ENCODE measurements at regions not wholly inside any gene's neighbourhood (a gene's known extent, or its start where the extent isn't known, plus 50 kb on each side); places are given as distances from the start of the nearest gene placed in this dataset.

DNA sequence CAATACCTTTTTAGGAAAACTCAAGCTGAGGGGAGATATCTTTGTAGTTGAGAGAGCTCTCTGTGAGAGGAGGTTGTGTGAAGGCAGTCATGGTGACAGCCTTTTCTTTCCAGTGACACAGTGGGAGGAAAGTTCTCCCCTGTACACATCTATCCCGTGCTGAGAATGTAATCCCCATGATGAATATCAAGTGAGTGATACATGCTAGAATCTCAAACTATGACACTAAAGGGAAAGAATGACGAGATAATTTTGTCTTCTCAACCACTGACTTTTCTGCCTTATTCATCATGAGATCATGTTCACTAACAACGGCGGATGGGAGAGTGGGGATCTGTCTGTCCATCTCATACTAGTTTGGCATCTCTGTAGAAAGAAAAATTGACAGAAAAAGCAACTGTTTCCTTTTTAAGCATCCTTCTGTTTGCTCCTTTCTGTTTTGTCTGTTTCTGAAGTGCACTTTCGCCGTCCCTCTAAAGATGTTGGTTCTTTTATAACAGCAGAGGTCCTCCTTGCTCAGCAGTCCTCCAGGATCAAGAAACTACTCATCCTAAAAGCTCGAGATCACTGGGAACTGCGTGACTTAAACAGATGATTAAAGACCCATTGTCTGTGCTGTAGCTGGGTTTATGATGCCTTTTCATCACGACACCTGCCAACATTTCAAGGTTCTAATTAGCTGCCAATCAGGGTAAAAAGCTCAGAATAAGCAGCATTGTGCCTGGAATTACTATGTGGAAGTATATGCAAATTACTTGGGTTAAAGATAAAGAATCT lies 137.6 kb downstream of the DCK start:
- ATAC-seq (no peak), DNase-seq (no peak)
- H3K36me3 ChIP-seq: no peaks in the 10 kb centered on the region
- H3K27ac ChIP-seq: no peak overlapping the region
- intact Hi-C loops (cut with DNase I): loop anchor here in 1 of 10 donors (5.0 kb wide), 1 partner anchor 581 kb away; no protein-coding TSS in a partner anchor
- TF ChIP-seq, protein P1, sequence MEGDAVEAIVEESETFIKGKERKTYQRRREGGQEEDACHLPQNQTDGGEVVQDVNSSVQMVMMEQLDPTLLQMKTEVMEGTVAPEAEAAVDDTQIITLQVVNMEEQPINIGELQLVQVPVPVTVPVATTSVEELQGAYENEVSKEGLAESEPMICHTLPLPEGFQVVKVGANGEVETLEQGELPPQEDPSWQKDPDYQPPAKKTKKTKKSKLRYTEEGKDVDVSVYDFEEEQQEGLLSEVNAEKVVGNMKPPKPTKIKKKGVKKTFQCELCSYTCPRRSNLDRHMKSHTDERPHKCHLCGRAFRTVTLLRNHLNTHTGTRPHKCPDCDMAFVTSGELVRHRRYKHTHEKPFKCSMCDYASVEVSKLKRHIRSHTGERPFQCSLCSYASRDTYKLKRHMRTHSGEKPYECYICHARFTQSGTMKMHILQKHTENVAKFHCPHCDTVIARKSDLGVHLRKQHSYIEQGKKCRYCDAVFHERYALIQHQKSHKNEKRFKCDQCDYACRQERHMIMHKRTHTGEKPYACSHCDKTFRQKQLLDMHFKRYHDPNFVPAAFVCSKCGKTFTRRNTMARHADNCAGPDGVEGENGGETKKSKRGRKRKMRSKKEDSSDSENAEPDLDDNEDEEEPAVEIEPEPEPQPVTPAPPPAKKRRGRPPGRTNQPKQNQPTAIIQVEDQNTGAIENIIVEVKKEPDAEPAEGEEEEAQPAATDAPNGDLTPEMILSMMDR (IDR thresholded peaks at IDR 0.05): peak in 4 of 9 donors; percentile 13 to 32 (median 30)
- no peaks in the 10 kb centered on the region for H3K9me3 ChIP-seq
- no peak overlapping the region for H3K4me3 ChIP-seq
- no peaks in the 10 kb centered on the region for H3K27me3 ChIP-seq
- 54% methylated on average over 9 of the region's 9 CpGs for WGBS, 2 donors
- no peaks in the 10 kb centered on the region for H3K4me1 ChIP-seq

GRCh38 chr4:71132486-71132885 lies 139.0 kb downstream of the DCK start:
- Histone ChIP-seq H3K36me3 (no peaks in the 10 kb centered on the region), H3K27ac (no peak overlapping the region), H3K9me3 (no peaks in the 10 kb centered on the region), H3K4me3 (no peak overlapping the region), H3K4me1 (no peaks in the 10 kb centered on the region), H3K27me3 (no peaks in the 10 kb centered on the region)
- DNase-seq (no peak), ATAC-seq (no peak)
- TF ChIP-seq, protein P1 (IDR thresholded peaks at IDR 0.05): no peak
- intact Hi-C loops (cut with DNase I): loop anchor here in 1 of 10 donors (5.0 kb wide), 1 partner anchor 580 kb away; no protein-coding TSS in a partner anchor

GRCh38 chr4:71133491-71133890 lies 140.0 kb downstream of the DCK start:
- Histone ChIP-seq H3K27me3 (no peaks in the 10 kb centered on the region), H3K4me1 (no peaks in the 10 kb centered on the region), H3K36me3 (no peaks in the 10 kb centered on the region), H3K9me3 (no peaks in the 10 kb centered on the region), H3K27ac (no peak overlapping the region), H3K4me3 (no peak overlapping the region)
- intact Hi-C loops (cut with DNase I): loop anchor here in 1 of 10 donors (5.0 kb wide), 1 partner anchor 579 kb away; no protein-coding TSS in a partner anchor
- TF ChIP-seq, protein P1 (IDR thresholded peaks at IDR 0.05): no peak
- no peak for ATAC-seq
- DNase-seq: no peak
- WGBS, 2 donors: 83 to 84% methylated on average over 6 of the region's 6 CpGs

DNA sequence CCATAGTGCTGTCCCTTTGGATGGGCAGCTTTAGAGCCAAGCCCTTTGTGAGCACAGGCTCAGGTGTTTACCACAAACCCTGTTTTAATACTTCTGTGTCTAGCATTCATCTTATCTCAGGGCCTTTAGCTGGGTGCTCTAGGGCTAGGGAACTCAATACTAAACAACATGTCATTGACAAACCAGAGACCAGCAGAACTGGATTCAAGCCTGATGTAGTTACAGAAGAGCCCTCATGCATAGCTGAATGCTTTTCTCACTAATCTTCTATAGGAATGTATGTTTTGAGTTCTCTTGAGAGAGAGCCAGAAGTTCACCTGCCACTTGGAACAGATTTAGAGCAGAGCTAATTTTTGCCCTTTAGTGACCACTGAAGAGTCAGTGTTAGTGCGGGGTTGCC lies 142.6 kb downstream of the DCK start:
- H3K27ac ChIP-seq: no peak overlapping the region
- 82 to 87% methylated on average over 1 of the region's 1 CpG for WGBS, 2 donors
- no peaks in the 10 kb centered on the region for H3K4me1 ChIP-seq
- intact Hi-C loops (cut with DNase I): no loop called here
- H3K36me3 ChIP-seq: no peaks in the 10 kb centered on the region
- H3K4me3 ChIP-seq: no peak overlapping the region
- TF ChIP-seq, protein P1 (IDR thresholded peaks at IDR 0.05): no peak
- H3K27me3 ChIP-seq: no peaks in the 10 kb centered on the region
- ATAC-seq (no peak), DNase-seq (no peak)
- no peaks in the 10 kb centered on the region for H3K9me3 ChIP-seq
